ENCODE measurements at regions not wholly inside any gene's neighbourhood (a gene's known extent, or its start where the extent isn't known, plus 50 kb on each side); places are given as distances from the start of the nearest gene placed in this dataset.

- TF ChIP-seq, protein P1, sequence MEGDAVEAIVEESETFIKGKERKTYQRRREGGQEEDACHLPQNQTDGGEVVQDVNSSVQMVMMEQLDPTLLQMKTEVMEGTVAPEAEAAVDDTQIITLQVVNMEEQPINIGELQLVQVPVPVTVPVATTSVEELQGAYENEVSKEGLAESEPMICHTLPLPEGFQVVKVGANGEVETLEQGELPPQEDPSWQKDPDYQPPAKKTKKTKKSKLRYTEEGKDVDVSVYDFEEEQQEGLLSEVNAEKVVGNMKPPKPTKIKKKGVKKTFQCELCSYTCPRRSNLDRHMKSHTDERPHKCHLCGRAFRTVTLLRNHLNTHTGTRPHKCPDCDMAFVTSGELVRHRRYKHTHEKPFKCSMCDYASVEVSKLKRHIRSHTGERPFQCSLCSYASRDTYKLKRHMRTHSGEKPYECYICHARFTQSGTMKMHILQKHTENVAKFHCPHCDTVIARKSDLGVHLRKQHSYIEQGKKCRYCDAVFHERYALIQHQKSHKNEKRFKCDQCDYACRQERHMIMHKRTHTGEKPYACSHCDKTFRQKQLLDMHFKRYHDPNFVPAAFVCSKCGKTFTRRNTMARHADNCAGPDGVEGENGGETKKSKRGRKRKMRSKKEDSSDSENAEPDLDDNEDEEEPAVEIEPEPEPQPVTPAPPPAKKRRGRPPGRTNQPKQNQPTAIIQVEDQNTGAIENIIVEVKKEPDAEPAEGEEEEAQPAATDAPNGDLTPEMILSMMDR (conservative IDR thresholded peaks at IDR 0.05), result no peak
- no peak for TF ChIP-seq EZH2 (IDR thresholded peaks at IDR 0.05; ENCODE audit: low read depth)
Measured at GRCh38 chr11:134702827-134703226, 290.8 kb upstream of the B3GAT1 start.
